CD14-positive monocyte (primary cell): ENCODE measurements at regions not wholly inside any gene's neighbourhood (a gene's known extent, or its start where the extent isn't known, plus 50 kb on each side); places are given as distances from the start of the nearest gene placed in this dataset.

Experiments used
- DNase-seq, 3 donors: peaks; one replicate each; pipeline ENCODE4 v3.0.0-alpha.2; 2011 to 2022
- H2AFZ ChIP-seq: 2 replicates; pipeline ENCODE4 v1.6.0; 2012; ENCODE audit warnings: mild to moderate bottlenecking, low read depth, low read length, inconsistent platforms; ENCODE audit not compliant: insufficient read depth, poor library complexity, severe bottlenecking
- H3K27ac ChIP-seq, 2 donors: 1 replicate in 1 of 2; 2 replicates in 1 of 2; pipeline ENCODE4 v1.5.1; 2012 to 2013; ENCODE audit warnings: low read length in 2 of 2, control low read depth in 1 of 2, inconsistent platforms in 1 of 2, low read depth in 1 of 2, mild to moderate bottlenecking in 1 of 2
- H3K27me3 ChIP-seq, 2 donors: one replicate each; pipeline versions ENCODE4 v1.6.0 to v1.6.1; 2011 to 2013; ENCODE audit warnings: low read length in 2 of 2; ENCODE audit not compliant: control insufficient read depth in 2 of 2, insufficient read depth in 2 of 2
- H3K36me3 ChIP-seq, 2 donors: replicated peaks in 1 of 2; 1 replicate in 1 of 2; 2 replicates in 1 of 2; pipeline versions ENCODE4 v1.5.1 to v1.6.1; 2012 to 2013; ENCODE audit warnings: low read length in 2 of 2, control low read depth in 1 of 2, inconsistent platforms in 1 of 2, mild to moderate bottlenecking in 1 of 2; ENCODE audit not compliant: insufficient read depth in 2 of 2, control insufficient read depth in 1 of 2
- H3K4me1 ChIP-seq, 2 donors: 1 replicate in 1 of 2; 2 replicates in 1 of 2; pipeline versions ENCODE4 v1.5.1 to v1.6.1; 2012 to 2013; ENCODE audit warnings: low read length in 2 of 2, control low read depth in 1 of 2, inconsistent platforms in 1 of 2, mild to moderate bottlenecking in 1 of 2, moderate library complexity in 1 of 2; ENCODE audit not compliant: insufficient read depth in 2 of 2, control insufficient read depth in 1 of 2
- H3K4me2 ChIP-seq: replicated peaks from 2 replicates; pipeline ENCODE3; 2012; ENCODE audit warnings: low read length, moderate library complexity, mild to moderate bottlenecking; ENCODE audit not compliant: poor library complexity, severe bottlenecking; ENCODE audit errors: extremely low read depth
- H3K4me3 ChIP-seq, 3 experiments: fragments of 200-600 bp in 1 of 3; sonication (generic) in 1 of 3; replicated peaks in 1 of 3; 1 replicate in 2 of 3; 2 replicates in 1 of 3; pipeline ENCODE4 v1.5.1; 2011 to 2013; ENCODE audit warnings: low read length in 3 of 3, mild to moderate bottlenecking in 3 of 3, control low read depth in 2 of 3, low read depth in 2 of 3, inconsistent platforms in 1 of 3, moderate library complexity in 1 of 3
- H3K79me2 ChIP-seq: 2 replicates; pipeline ENCODE4 v1.6.0; 2012; ENCODE audit warnings: mild to moderate bottlenecking, control low read depth, inconsistent platforms, low read length, moderate library complexity; ENCODE audit not compliant: insufficient read depth
- H3K9ac ChIP-seq: 2 replicates; pipeline ENCODE4 v1.6.0; 2017; ENCODE audit warnings: low read length, mild to moderate bottlenecking; ENCODE audit not compliant: insufficient read depth, poor library complexity, severe bottlenecking
- H3K9me3 ChIP-seq, 2 donors: replicated peaks in 1 of 2; 1 replicate in 1 of 2; 2 replicates in 1 of 2; pipeline versions ENCODE4 v1.5.1 to v1.6.1; 2012 to 2013; ENCODE audit warnings: low read length in 2 of 2, control low read depth in 1 of 2; ENCODE audit not compliant: control insufficient read depth in 1 of 2, insufficient read depth in 1 of 2
- H4K20me1 ChIP-seq: 2 replicates; pipeline ENCODE4 v1.6.0; 2012; ENCODE audit warnings: mild to moderate bottlenecking, low read length, control low read depth, moderate library complexity; ENCODE audit not compliant: insufficient read depth
- H3K27ac Mint-ChIP-seq, 7 donors: one replicate each; pipeline ENCODE4 v1.8.0; 2020; ENCODE audit warnings: mild to moderate bottlenecking in 7 of 7, mixed read lengths in 7 of 7, moderate library complexity in 6 of 7, inconsistent platforms in 2 of 7
- H3K27me3 Mint-ChIP-seq, 3 donors: one replicate each; pipeline ENCODE4 v1.8.0; 2021 to 2022; ENCODE audit warnings: low read depth in 3 of 3, mild to moderate bottlenecking in 3 of 3, mixed read lengths in 3 of 3, moderate library complexity in 3 of 3, inconsistent platforms in 1 of 3
- H3K36me3 Mint-ChIP-seq, 2 donors: one replicate each; pipeline ENCODE4 v1.8.0; 2020; ENCODE audit warnings: mixed read lengths in 2 of 2, inconsistent platforms in 1 of 2, mild to moderate bottlenecking in 1 of 2
- H3K4me1 Mint-ChIP-seq: one replicate; pipeline ENCODE4 v1.8.0; 2020; ENCODE audit warnings: mild to moderate bottlenecking, mixed read lengths
- H3K4me3 Mint-ChIP-seq, 2 donors: one replicate each; pipeline ENCODE4 v1.8.0; 2020; ENCODE audit warnings: mild to moderate bottlenecking in 2 of 2, mixed read lengths in 2 of 2, moderate library complexity in 1 of 2
- H3K9me3 Mint-ChIP-seq, 7 donors: one replicate each; pipeline ENCODE4 v1.8.0; 2020 to 2022; ENCODE audit warnings: mixed read lengths in 7 of 7, mild to moderate bottlenecking in 6 of 7, moderate library complexity in 6 of 7, inconsistent platforms in 2 of 7
- WGBS: methylation state at CpG from one replicate; pipeline ENCODE4 v1.1.5; 2013; ENCODE audit warnings: missing lambda C conversion rate; ENCODE audit not compliant: insufficient coverage; 5-methylcytosine and 5-hydroxymethylcytosine counted together
- intact Hi-C, 2 donors: fragments of 100-400 bp; cut with micrococcal nuclease; formaldehyde crosslinking; loops; one replicate each; pipeline versions ENCODE4 v1.15.0 to v1.15.1; 2023
- TF ChIP-seq, protein P1 (sequence below): fragments of 200-600 bp; IDR thresholded peaks from one replicate; pipeline ENCODE4 v1.8.0; 2022; ENCODE audit warnings: antibody characterized with exemption, mild to moderate bottlenecking

DNA sequence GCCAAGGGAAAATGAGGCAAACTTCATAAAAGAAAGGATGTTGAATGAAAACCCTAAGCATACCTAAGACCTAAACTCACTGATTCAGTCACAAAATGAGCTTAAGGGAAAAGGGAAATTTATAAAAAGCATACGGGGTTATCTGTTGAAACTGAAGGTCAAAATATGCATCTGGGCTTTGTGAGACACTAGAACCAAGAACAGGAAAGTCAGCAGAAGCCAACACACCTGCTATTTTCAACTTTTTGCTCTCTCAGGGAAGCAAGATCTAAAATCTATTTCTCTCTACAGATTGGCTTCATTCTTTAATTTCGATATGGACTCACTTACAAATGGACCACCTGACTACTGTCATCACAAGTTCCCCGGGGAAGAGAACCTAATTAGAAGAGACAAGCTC is 338.6 kb upstream of the NECTIN3 start:
- Histone ChIP-seq H3K4me2 (no peak overlapping the region), H3K4me3 (no peak overlapping the region), H3K27ac (no peak overlapping the region), H3K79me2 (no peaks in the 10 kb centered on the region), H4K20me1 (no peaks in the 10 kb centered on the region), H3K9ac (no peak overlapping the region), H3K36me3 (no peaks in the 10 kb centered on the region), H3K9me3 (peaks cover 3 to 4% of the 10 kb centered on the region in 2 donors), H2AFZ (no peak overlapping the region), H3K4me1 (no peaks in the 10 kb centered on the region), H3K27me3 (no peaks in the 10 kb centered on the region)
- Mint-ChIP-seq H3K4me1 (peaks cover 3% of the 10 kb centered on the region), H3K36me3 (no peaks in the 10 kb centered on the region), H3K9me3 (peaks cover 0 to 10% (median 2%) of the 10 kb centered on the region in 7 donors), H3K4me3 (no peak overlapping the region), H3K27me3 (peaks cover 0 to 1% (median 0%) of the 10 kb centered on the region in 3 donors), H3K27ac (no peak overlapping the region)
- DNase-seq, result no peak
- TF ChIP-seq, protein P1, sequence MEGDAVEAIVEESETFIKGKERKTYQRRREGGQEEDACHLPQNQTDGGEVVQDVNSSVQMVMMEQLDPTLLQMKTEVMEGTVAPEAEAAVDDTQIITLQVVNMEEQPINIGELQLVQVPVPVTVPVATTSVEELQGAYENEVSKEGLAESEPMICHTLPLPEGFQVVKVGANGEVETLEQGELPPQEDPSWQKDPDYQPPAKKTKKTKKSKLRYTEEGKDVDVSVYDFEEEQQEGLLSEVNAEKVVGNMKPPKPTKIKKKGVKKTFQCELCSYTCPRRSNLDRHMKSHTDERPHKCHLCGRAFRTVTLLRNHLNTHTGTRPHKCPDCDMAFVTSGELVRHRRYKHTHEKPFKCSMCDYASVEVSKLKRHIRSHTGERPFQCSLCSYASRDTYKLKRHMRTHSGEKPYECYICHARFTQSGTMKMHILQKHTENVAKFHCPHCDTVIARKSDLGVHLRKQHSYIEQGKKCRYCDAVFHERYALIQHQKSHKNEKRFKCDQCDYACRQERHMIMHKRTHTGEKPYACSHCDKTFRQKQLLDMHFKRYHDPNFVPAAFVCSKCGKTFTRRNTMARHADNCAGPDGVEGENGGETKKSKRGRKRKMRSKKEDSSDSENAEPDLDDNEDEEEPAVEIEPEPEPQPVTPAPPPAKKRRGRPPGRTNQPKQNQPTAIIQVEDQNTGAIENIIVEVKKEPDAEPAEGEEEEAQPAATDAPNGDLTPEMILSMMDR, result no peak
- no CpG with 5 or more reads among the region's 3 CpGs for WGBS
- intact Hi-C loops, result no loop called here

DNA sequence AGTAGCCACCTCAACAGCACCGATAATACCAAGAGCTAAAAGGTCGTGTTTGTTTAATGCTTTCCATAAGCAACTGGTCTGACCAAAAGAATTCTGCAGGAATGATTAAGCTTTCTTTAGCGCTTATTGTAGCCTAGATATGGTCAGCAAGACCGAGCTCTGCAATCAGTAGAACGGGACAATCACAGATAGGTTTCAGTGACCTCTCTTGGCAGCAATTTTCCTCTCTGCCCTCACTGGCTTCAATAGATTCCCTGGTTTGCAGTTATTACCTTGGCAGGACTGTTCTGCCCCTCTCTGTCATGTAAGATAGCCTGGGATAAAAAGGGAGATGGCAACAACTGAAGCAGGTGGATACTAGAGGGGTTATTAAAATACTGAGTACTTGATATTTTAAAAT is 337.1 kb upstream of the NECTIN3 start:
- Mint-ChIP-seq H3K27ac (no peak overlapping the region), H3K36me3 (no peaks in the 10 kb centered on the region)
- 80% methylated on average over 5 of the region's 5 CpGs for WGBS

More for the DNA sequence above, 337.1 kb upstream of the NECTIN3 start:
- Mint-ChIP-seq H3K9me3 (peaks cover 0 to 7% (median 2%) of the 10 kb centered on the region in 7 donors), H3K4me3 (no peak overlapping the region), H3K4me1 (peaks cover 3% of the 10 kb centered on the region), H3K27me3 (peaks cover 0 to 1% (median 0%) of the 10 kb centered on the region in 3 donors)
- no peak for DNase-seq
- Histone ChIP-seq H4K20me1 (no peaks in the 10 kb centered on the region), H3K27me3 (no peaks in the 10 kb centered on the region), H3K36me3 (no peaks in the 10 kb centered on the region), H3K9ac (no peak overlapping the region), H3K4me1 (no peaks in the 10 kb centered on the region), H3K9me3 (peaks cover 0 to 4% of the 10 kb centered on the region in 2 donors), H3K79me2 (no peaks in the 10 kb centered on the region), H3K4me2 (no peak overlapping the region), H3K4me3 (no peak overlapping the region), H2AFZ (no peak overlapping the region), H3K27ac (no peak overlapping the region)
- intact Hi-C loops, result no loop called here
- TF ChIP-seq, protein P1, result no peak
